A172 (cell line): ENCODE measurements at regions not wholly inside any gene's neighbourhood (a gene's known extent, or its start where the extent isn't known, plus 50 kb on each side); places are given as distances from the start of the nearest gene placed in this dataset.
"Not testable (repeated sequence)": the region's sequence is repeated elsewhere in the genome, so short reads cannot be mapped to it uniquely, and the experiment has no call there.

Source experiments
- DNase-seq: peaks from one replicate; pipeline ENCODE4 v3.0.0-alpha.2; 2015; ENCODE audit warnings: low spot score

GRCh38 chr12:24510581-24511125 is 438.2 kb downstream of the BCAT1 start:
- no peak for DNase-seq

- no peak for DNase-seq
Measured at GRCh38 chr12:24507827-24508226, 441.1 kb downstream of the BCAT1 start.

GRCh38 chr12:24505366-24506015 is 443.4 kb downstream of the BCAT1 start:
- DNase-seq, result no peak

GRCh38 chr12:24503477-24503876 is 445.4 kb downstream of the BCAT1 start:
- not testable (repeated sequence) for DNase-seq

- no peak for DNase-seq
Measured at GRCh38 chr12:24500831-24501230, 448.1 kb downstream of the BCAT1 start.

- DNase-seq, result no peak
Measured at GRCh38 chr12:24500421-24500820, 448.5 kb downstream of the BCAT1 start.

GRCh38 chr12:24499151-24500146 is 449.5 kb downstream of the BCAT1 start:
- DNase-seq, result no peak

GRCh38 chr12:24496755-24497154 is 452.1 kb downstream of the BCAT1 start:
- no peak for DNase-seq

GRCh38 chr12:24494401-24494800 is 454.5 kb downstream of the BCAT1 start:
- DNase-seq, result no peak

- no peak for DNase-seq
Measured at GRCh38 chr12:24491968-24492367, 456.9 kb downstream of the BCAT1 start.

GRCh38 chr12:24489939-24490338 is 459.0 kb downstream of the BCAT1 start:
- DNase-seq, result no peak

- no peak for DNase-seq
Measured at GRCh38 chr12:24488906-24489619, 459.8 kb downstream of the BCAT1 start.

- no peak for DNase-seq
Measured at GRCh38 chr12:24488091-24488596, 460.8 kb downstream of the BCAT1 start.

GRCh38 chr12:24487606-24488005 is 461.3 kb downstream of the BCAT1 start:
- no peak for DNase-seq

GRCh38 chr12:24483732-24484131 is 465.2 kb downstream of the BCAT1 start:
- no peak for DNase-seq

GRCh38 chr12:24482882-24483604 is 465.9 kb downstream of the BCAT1 start:
- DNase-seq, result no peak

- no peak for DNase-seq
Measured at GRCh38 chr12:24482044-24482443, 466.9 kb downstream of the BCAT1 start.

- no peak for DNase-seq
Measured at GRCh38 chr12:24480766-24481449, 468.0 kb downstream of the BCAT1 start.

- DNase-seq, result no peak
Measured at GRCh38 chr12:24479131-24479530, 469.8 kb downstream of the BCAT1 start.

- DNase-seq, result no peak
Measured at GRCh38 chr12:24478254-24478653, 470.6 kb downstream of the BCAT1 start.

- no peak for DNase-seq
Measured at GRCh38 chr12:24476310-24476709, 472.6 kb downstream of the BCAT1 start.
